H1 (cell line): ENCODE measurements at regions not wholly inside any gene's neighbourhood (a gene's known extent, or its start where the extent isn't known, plus 50 kb on each side); places are given as distances from the start of the nearest gene placed in this dataset.

Source experiments
- BRCA1 ChIP-seq: IDR thresholded peaks from 2 replicates; pipeline ENCODE4 v1.6.1; 2012; ENCODE audit warnings: low read depth, low read length, improper control_type of control experiment
- CHD1 ChIP-seq: IDR thresholded peaks from 2 replicates; pipeline ENCODE4 v1.6.1; 2012; ENCODE audit warnings: low read depth, low read length, improper control_type of control experiment
- EP300 ChIP-seq, 2 experiments: IDR thresholded peaks; 1 replicate in 1 of 2; 2 replicates in 1 of 2; pipeline ENCODE4 v1.6.1; 2011 to 2012; ENCODE audit warnings: low read depth in 2 of 2, low read length in 2 of 2, mild to moderate bottlenecking in 2 of 2, borderline replicate concordance in 1 of 2, inconsistent platforms in 1 of 2, moderate library complexity in 1 of 2
- EZH2 ChIP-seq: fragments of 200-600 bp; sonication (generic); IDR thresholded peaks from 2 replicates; pipeline ENCODE4 v1.7.1; 2012; ENCODE audit warnings: low read depth, mild to moderate bottlenecking, moderate library complexity, low read length, inconsistent platforms; ENCODE audit not compliant: severe bottlenecking
- FOSL1 ChIP-seq: IDR thresholded peaks from 2 replicates; pipeline ENCODE4 v1.6.1; 2011; ENCODE audit warnings: mild to moderate bottlenecking, low read depth, low read length, moderate library complexity; ENCODE audit not compliant: insufficient read depth
- HDAC2 ChIP-seq, 2 experiments: fragments of 300-600 bp in 1 of 2; sonication (generic) in 1 of 2; IDR thresholded peaks; 2 replicates each; pipeline ENCODE4 v1.6.1; 2011 to 2012; ENCODE audit warnings: low read depth in 2 of 2, low read length in 2 of 2, mild to moderate bottlenecking in 2 of 2, moderate library complexity in 2 of 2, borderline replicate concordance in 1 of 2, inconsistent platforms in 1 of 2
- JUND ChIP-seq: IDR thresholded peaks from 2 replicates; pipeline ENCODE4 v1.6.1; 2011; ENCODE audit warnings: mild to moderate bottlenecking, improper control_type of control experiment, low read length
- KDM1A ChIP-seq: fragments of 200-600, 300-600 bp; sonication (generic); IDR thresholded peaks from 2 replicates; pipeline ENCODE4 v1.7.1; 2016; ENCODE audit warnings: mild to moderate bottlenecking, low read length, borderline replicate concordance
- POLR2A ChIP-seq, 2 experiments: IDR thresholded peaks; 1 replicate in 1 of 2; 2 replicates in 1 of 2; pipeline ENCODE4 v1.6.1; 2011; ENCODE audit warnings: low read depth in 2 of 2, low read length in 2 of 2, mild to moderate bottlenecking in 2 of 2; ENCODE audit errors: control extremely low read depth in 1 of 2
- POLR2AphosphoS5 ChIP-seq: IDR thresholded peaks from 2 replicates; pipeline ENCODE4 v1.6.1; 2011; ENCODE audit warnings: low read depth, low read length
- SIRT6 ChIP-seq: IDR thresholded peaks from one replicate; pipeline ENCODE4 v1.7.1; 2012; ENCODE audit warnings: low read length, inconsistent platforms
- SIX5 ChIP-seq: IDR thresholded peaks from 2 replicates; pipeline ENCODE4 v1.6.1; 2011; ENCODE audit warnings: mild to moderate bottlenecking, low read depth, low read length
- YY1 ChIP-seq: IDR thresholded peaks from 2 replicates; pipeline ENCODE4 v1.6.1; 2011; ENCODE audit warnings: low read depth, mild to moderate bottlenecking, low read length
- TF ChIP-seq, protein P1 (sequence below), 3 experiments: IDR thresholded peaks; 1 replicate in 2 of 3; 2 replicates in 1 of 3; pipeline versions ENCODE4 v1.5.1 to v1.6.1; 2011; ENCODE audit warnings: low read length in 3 of 3, mild to moderate bottlenecking in 3 of 3, inconsistent platforms in 2 of 3, low read depth in 1 of 3, moderate library complexity in 1 of 3; ENCODE audit not compliant: insufficient read depth in 1 of 3; ENCODE audit errors: control extremely low read depth in 1 of 3

DNA sequence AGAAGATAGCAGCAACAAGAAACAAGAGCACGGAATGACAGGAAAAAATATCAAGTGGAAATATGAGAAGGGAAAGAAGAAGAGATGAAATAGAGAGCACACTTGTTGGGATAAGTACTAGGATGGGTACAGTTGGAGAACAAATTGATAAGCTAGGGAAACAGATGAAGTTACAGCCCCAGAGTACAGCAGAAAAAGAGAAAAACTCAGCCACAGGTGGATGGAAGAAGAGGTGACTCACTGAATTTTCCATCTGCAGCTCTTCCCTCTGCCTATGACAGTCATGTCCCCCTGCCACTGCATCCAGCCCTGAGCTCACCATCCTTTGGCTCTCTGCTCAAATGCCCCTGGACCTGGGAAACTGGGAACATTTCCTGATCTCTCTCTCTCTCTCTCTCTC is 209.0 kb downstream of the BCOR start:
- TF ChIP-seq, protein P1, sequence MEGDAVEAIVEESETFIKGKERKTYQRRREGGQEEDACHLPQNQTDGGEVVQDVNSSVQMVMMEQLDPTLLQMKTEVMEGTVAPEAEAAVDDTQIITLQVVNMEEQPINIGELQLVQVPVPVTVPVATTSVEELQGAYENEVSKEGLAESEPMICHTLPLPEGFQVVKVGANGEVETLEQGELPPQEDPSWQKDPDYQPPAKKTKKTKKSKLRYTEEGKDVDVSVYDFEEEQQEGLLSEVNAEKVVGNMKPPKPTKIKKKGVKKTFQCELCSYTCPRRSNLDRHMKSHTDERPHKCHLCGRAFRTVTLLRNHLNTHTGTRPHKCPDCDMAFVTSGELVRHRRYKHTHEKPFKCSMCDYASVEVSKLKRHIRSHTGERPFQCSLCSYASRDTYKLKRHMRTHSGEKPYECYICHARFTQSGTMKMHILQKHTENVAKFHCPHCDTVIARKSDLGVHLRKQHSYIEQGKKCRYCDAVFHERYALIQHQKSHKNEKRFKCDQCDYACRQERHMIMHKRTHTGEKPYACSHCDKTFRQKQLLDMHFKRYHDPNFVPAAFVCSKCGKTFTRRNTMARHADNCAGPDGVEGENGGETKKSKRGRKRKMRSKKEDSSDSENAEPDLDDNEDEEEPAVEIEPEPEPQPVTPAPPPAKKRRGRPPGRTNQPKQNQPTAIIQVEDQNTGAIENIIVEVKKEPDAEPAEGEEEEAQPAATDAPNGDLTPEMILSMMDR (IDR thresholded peaks at IDR 0.05; ENCODE audit: control extremely low read depth in 1 of 3, insufficient read depth in 1 of 3, low read depth in 1 of 3, low read length in 3 of 3) = no peak
- TF ChIP-seq SIRT6 = no peak
- TF ChIP-seq YY1 = no peak
- TF ChIP-seq JUND = no peak
- no peak for TF ChIP-seq POLR2AphosphoS5
- TF ChIP-seq CHD1 = no peak
- no peak for TF ChIP-seq POLR2A (IDR thresholded peaks at IDR 0.05; ENCODE audit: control extremely low read depth in 1 of 2, low read depth in 2 of 2, low read length in 2 of 2)
- TF ChIP-seq HDAC2 (IDR thresholded peaks at IDR 0.05; ENCODE audit: borderline replicate concordance in 1 of 2, low read depth in 2 of 2, low read length in 2 of 2) = no peak
- TF ChIP-seq KDM1A = no peak
- no peak for TF ChIP-seq EP300 (IDR thresholded peaks at IDR 0.05; ENCODE audit: borderline replicate concordance in 1 of 2, low read depth in 2 of 2, low read length in 2 of 2)
- no peak for TF ChIP-seq EZH2
- TF ChIP-seq BRCA1 = no peak
- no peak for TF ChIP-seq FOSL1
- TF ChIP-seq SIX5 = no peak
